H9 (cell line): ENCODE measurements at regions not wholly inside any gene's neighbourhood (a gene's known extent, or its start where the extent isn't known, plus 50 kb on each side); places are given as distances from the start of the nearest gene placed in this dataset.

Source experiments
- DNase-seq: peaks from one replicate; pipeline ENCODE4 v3.0.0-alpha.2; 2017
- H2AFZ ChIP-seq: one replicate; pipeline ENCODE4 v1.6.1; 2013; ENCODE audit warnings: mild to moderate bottlenecking, low read length, control low read depth, moderate library complexity
- H2AK5ac ChIP-seq: 2 replicates; pipeline ENCODE4 v1.6.1; 2013; ENCODE audit warnings: low read length, control low read depth, mixed read lengths; ENCODE audit not compliant: insufficient read length
- H2BK120ac ChIP-seq: one replicate; pipeline ENCODE4 v1.6.1; 2013; ENCODE audit warnings: low read depth, mild to moderate bottlenecking, low read length, control low read depth, inconsistent platforms; ENCODE audit not compliant: poor library complexity, severe bottlenecking
- H2BK12ac ChIP-seq: 2 replicates; pipeline ENCODE4 v1.6.1; 2013; ENCODE audit warnings: low read length, control low read depth, mixed read lengths, low read depth; ENCODE audit not compliant: insufficient read length
- H2BK15ac ChIP-seq: 2 replicates; pipeline ENCODE4 v1.6.1; 2013; ENCODE audit warnings: low read depth, low read length, control low read depth
- H2BK20ac ChIP-seq: one replicate; pipeline ENCODE4 v1.6.1; 2013; ENCODE audit warnings: low read depth, mild to moderate bottlenecking, low read length, control low read depth, inconsistent platforms; ENCODE audit not compliant: poor library complexity, severe bottlenecking
- H2BK5ac ChIP-seq: 2 replicates; pipeline ENCODE4 v1.6.1; 2013; ENCODE audit warnings: low read length, control low read depth, mixed read lengths; ENCODE audit not compliant: insufficient read length
- H3K14ac ChIP-seq: 2 replicates; pipeline ENCODE4 v1.6.1; 2013; ENCODE audit warnings: low read length, control low read depth; ENCODE audit not compliant: insufficient read depth
- H3K18ac ChIP-seq: 2 replicates; pipeline ENCODE4 v1.6.1; 2013; ENCODE audit warnings: low read depth, mild to moderate bottlenecking, mixed read lengths, low read length, control low read depth; ENCODE audit not compliant: insufficient read length
- H3K23ac ChIP-seq: 2 replicates; pipeline ENCODE4 v1.6.1; 2013; ENCODE audit warnings: low read length, control low read depth, mixed read lengths, low read depth; ENCODE audit not compliant: insufficient read length
- H3K23me2 ChIP-seq: 2 replicates; pipeline ENCODE4 v1.6.1; 2013; ENCODE audit warnings: low read depth, mild to moderate bottlenecking, mixed read lengths, low read length, control low read depth; ENCODE audit not compliant: insufficient read length, poor library complexity, severe bottlenecking
- H3K27ac ChIP-seq: 2 replicates; pipeline ENCODE4 v1.5.1; 2013; ENCODE audit warnings: low read length, control low read depth, mixed read lengths, low read depth; ENCODE audit not compliant: insufficient read length
- H3K27me3 ChIP-seq: 2 replicates; pipeline ENCODE4 v1.6.1; 2013; ENCODE audit warnings: low read length, control low read depth, inconsistent platforms; ENCODE audit not compliant: insufficient read depth
- H3K4ac ChIP-seq: 2 replicates; pipeline ENCODE4 v1.6.1; 2013; ENCODE audit warnings: low read depth, mild to moderate bottlenecking, control low read depth, inconsistent platforms, low read length, moderate library complexity
- H3K4me1 ChIP-seq: 2 replicates; pipeline ENCODE4 v1.6.1; 2013; ENCODE audit warnings: low read length, control low read depth, inconsistent platforms; ENCODE audit not compliant: insufficient read depth
- H3K4me2 ChIP-seq: 2 replicates; pipeline ENCODE4 v1.6.1; 2013; ENCODE audit warnings: low read length, control low read depth, mixed read lengths; ENCODE audit not compliant: insufficient read length, insufficient read depth
- H3K56ac ChIP-seq: 2 replicates; pipeline ENCODE4 v1.6.1; 2013; ENCODE audit warnings: low read depth, mild to moderate bottlenecking, mixed read lengths, low read length, control low read depth; ENCODE audit not compliant: insufficient read length
- H3K79me1 ChIP-seq: 2 replicates; pipeline ENCODE4 v1.6.1; 2013; ENCODE audit warnings: low read depth, mild to moderate bottlenecking, moderate library complexity, low read length, control low read depth, inconsistent platforms; ENCODE audit not compliant: insufficient read depth, poor library complexity, severe bottlenecking
- H3K79me2 ChIP-seq: 2 replicates; pipeline ENCODE4 v1.6.1; 2013; ENCODE audit warnings: low read length, control low read depth, inconsistent platforms; ENCODE audit not compliant: insufficient read depth
- H3K9ac ChIP-seq: 2 replicates; pipeline ENCODE4 v1.6.1; 2013; ENCODE audit warnings: low read length, control low read depth, mixed read lengths; ENCODE audit not compliant: insufficient read length; ENCODE audit errors: extremely low read depth
- H3K9me3 ChIP-seq: one replicate; pipeline ENCODE4 v1.6.1; 2013; ENCODE audit warnings: low read depth, low read length, inconsistent platforms; ENCODE audit not compliant: control insufficient read depth
- H3T11ph ChIP-seq: one replicate; pipeline ENCODE4 v1.6.1; 2013; ENCODE audit warnings: mild to moderate bottlenecking, low read length, control low read depth, inconsistent platforms
- H4K20me1 ChIP-seq: one replicate; pipeline ENCODE4 v1.6.1; 2013; ENCODE audit not compliant: control insufficient read depth, insufficient read length, insufficient read depth
- H4K5ac ChIP-seq: 2 replicates; pipeline ENCODE4 v1.6.1; 2013; ENCODE audit warnings: low read depth, mild to moderate bottlenecking, mixed read lengths, low read length, control low read depth; ENCODE audit not compliant: insufficient read length
- H4K8ac ChIP-seq: replicated peaks from 2 replicates; pipeline ENCODE4 v1.6.1; 2013; ENCODE audit warnings: low read length, control low read depth, mixed read lengths, low read depth; ENCODE audit not compliant: insufficient read length
- H4K91ac ChIP-seq: 2 replicates; pipeline ENCODE4 v1.6.1; 2013; ENCODE audit warnings: low read depth, mild to moderate bottlenecking, moderate library complexity, mixed read lengths, low read length, control low read depth; ENCODE audit not compliant: insufficient read length
- H3K27ac Mint-ChIP-seq, 3 experiments: 2 replicates in 2 of 3; 3 replicates in 1 of 3; pipeline ENCODE4 v1.8.0; 2020 to 2021; ENCODE audit warnings: mixed read lengths in 3 of 3, mild to moderate bottlenecking in 1 of 3, moderate library complexity in 1 of 3
- H3K27me3 Mint-ChIP-seq: 2 replicates; pipeline ENCODE4 v1.8.0; 2021; ENCODE audit warnings: low read depth, mild to moderate bottlenecking, moderate library complexity, mixed read lengths
- H3K36me3 Mint-ChIP-seq, 3 experiments: 2 replicates in 2 of 3; 3 replicates in 1 of 3; pipeline ENCODE4 v1.8.0; 2020 to 2021; ENCODE audit warnings: low read depth in 3 of 3, mixed read lengths in 3 of 3; ENCODE audit not compliant: insufficient read depth in 1 of 3
- H3K4me1 Mint-ChIP-seq, 2 experiments: 2 replicates each; pipeline ENCODE4 v1.8.0; 2020; ENCODE audit warnings: mixed read lengths in 2 of 2
- H3K4me3 Mint-ChIP-seq, 2 experiments: 2 replicates in 1 of 2; 3 replicates in 1 of 2; pipeline ENCODE4 v1.8.0; 2020 to 2021; ENCODE audit warnings: mild to moderate bottlenecking in 2 of 2, mixed read lengths in 2 of 2, moderate library complexity in 1 of 2
- H3K9me3 Mint-ChIP-seq, 2 experiments: 2 replicates in 1 of 2; 3 replicates in 1 of 2; pipeline ENCODE4 v1.8.0; 2020; ENCODE audit warnings: mild to moderate bottlenecking in 2 of 2, mixed read lengths in 2 of 2, moderate library complexity in 1 of 2
- WGBS: extraction: QIAGEN DNeasy Blood & Tissue Kit; methylation state at CpG from one replicate; pipeline ENCODE4 v1.1.7; 2013; ENCODE audit warnings: missing lambda C conversion rate, low lambda C conversion rate, mixed read lengths; ENCODE audit not compliant: insufficient read length; ENCODE audit errors: extremely low coverage; 5-methylcytosine and 5-hydroxymethylcytosine counted together
- TF ChIP-seq, protein P1 (sequence below): fragments of 200-600 bp; sonication (generic); conservative IDR thresholded peaks from 3 replicates; pipeline ENCODE4 v1.8.0; 2021; ENCODE audit warnings: antibody characterized with exemption, mild to moderate bottlenecking

DNA sequence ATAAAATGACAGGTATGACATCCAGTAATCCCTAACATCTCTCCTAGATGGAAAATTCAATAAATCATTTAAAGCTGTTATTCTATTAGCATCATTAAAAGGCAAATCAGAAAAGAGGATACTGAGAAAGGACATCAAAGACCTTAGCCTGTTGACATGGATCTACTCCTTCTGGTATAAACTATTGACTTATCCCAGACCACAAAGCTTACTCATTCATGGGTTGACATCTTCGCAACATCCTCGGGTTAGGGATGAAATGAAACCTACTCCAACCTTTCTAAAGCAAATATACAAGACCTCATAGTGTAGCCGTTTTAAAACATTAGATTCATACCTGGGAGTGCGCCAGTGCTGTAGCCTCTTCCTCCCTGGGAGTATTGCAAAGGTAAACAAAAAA is 191.5 kb upstream of the BTG1 start:
- Mint-ChIP-seq H3K27ac (no peak overlapping the region), H3K9me3 (no peaks in the 10 kb centered on the region; a peak in 1 of 5 replicates), H3K4me3 (no peak overlapping the region)

More for the DNA sequence above, 191.5 kb upstream of the BTG1 start:
- Histone ChIP-seq H3K9ac (no peak overlapping the region), H4K8ac (no peak overlapping the region), H3K56ac (no peak overlapping the region), H3K79me2 (no peaks in the 10 kb centered on the region), H3K27me3 (no peaks in the 10 kb centered on the region), H3K23me2 (no peaks in the 10 kb centered on the region), H3K9me3 (no peaks in the 10 kb centered on the region), H3K4me2 (no peak overlapping the region), H2BK120ac (no peak overlapping the region), H3K27ac (no peak overlapping the region), H2BK20ac (no peak overlapping the region), H3K79me1 (no peaks in the 10 kb centered on the region), H3K4me1 (no peaks in the 10 kb centered on the region), H3K23ac (no peak overlapping the region), H2AFZ (no peak overlapping the region), H2BK5ac (no peak overlapping the region), H3K14ac (no peak overlapping the region), H2BK12ac (no peak overlapping the region), H4K91ac (no peak overlapping the region), H3T11ph (no peak overlapping the region), H3K4ac (no peak overlapping the region), H4K5ac (no peak overlapping the region), H2BK15ac (no peak overlapping the region), H2AK5ac (no peak overlapping the region), H3K18ac (no peak overlapping the region), H4K20me1 (no peaks in the 10 kb centered on the region)
- no peak for DNase-seq
- H3K36me3 Mint-ChIP-seq, result no peaks in the 10 kb centered on the region
- peaks cover 3 to 4% of the 10 kb centered on the region in 2 experiments; a peak in 3 of 4 replicates for H3K4me1 Mint-ChIP-seq
- no peaks in the 10 kb centered on the region for H3K27me3 Mint-ChIP-seq
- WGBS, result no CpG with 5 or more reads among the region's 4 CpGs
- TF ChIP-seq, protein P1, sequence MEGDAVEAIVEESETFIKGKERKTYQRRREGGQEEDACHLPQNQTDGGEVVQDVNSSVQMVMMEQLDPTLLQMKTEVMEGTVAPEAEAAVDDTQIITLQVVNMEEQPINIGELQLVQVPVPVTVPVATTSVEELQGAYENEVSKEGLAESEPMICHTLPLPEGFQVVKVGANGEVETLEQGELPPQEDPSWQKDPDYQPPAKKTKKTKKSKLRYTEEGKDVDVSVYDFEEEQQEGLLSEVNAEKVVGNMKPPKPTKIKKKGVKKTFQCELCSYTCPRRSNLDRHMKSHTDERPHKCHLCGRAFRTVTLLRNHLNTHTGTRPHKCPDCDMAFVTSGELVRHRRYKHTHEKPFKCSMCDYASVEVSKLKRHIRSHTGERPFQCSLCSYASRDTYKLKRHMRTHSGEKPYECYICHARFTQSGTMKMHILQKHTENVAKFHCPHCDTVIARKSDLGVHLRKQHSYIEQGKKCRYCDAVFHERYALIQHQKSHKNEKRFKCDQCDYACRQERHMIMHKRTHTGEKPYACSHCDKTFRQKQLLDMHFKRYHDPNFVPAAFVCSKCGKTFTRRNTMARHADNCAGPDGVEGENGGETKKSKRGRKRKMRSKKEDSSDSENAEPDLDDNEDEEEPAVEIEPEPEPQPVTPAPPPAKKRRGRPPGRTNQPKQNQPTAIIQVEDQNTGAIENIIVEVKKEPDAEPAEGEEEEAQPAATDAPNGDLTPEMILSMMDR, result no peak
